GM12878 (cell line): ENCODE measurements at regions not wholly inside any gene's neighbourhood (a gene's known extent, or its start where the extent isn't known, plus 50 kb on each side); places are given as distances from the start of the nearest gene placed in this dataset.

Source experiments
- ATAC-seq: fragments of 200-7000 bp; cut with Tn5 transposase; 3 replicates; pipeline ENCODE4 v1.9.1; 2020; ENCODE audit warnings: mild to moderate bottlenecking, moderate library complexity
- BruUV-seq: library from RNA; stranded (reverse); fragments of 400-500 nt; replicated peaks from 2 replicates; lab custom pipeline; 2021; lab: Mats Ljungman, UMichigan
- CTCF ChIA-PET: fragments of 300-600 bp; sonication (Branson Sonifier 250); formaldehyde crosslinking; extraction: SDS; loops from one replicate; lab custom pipeline; 2021; ENCODE audit warnings: inconsistent platforms; lab: Yijun Ruan, JAX
- POLR2A ChIA-PET: fragments of 350-600 bp; formaldehyde crosslinking; extraction: SDS; loops from one replicate; lab custom pipeline; 2021; ENCODE audit warnings: inconsistent platforms; lab: Charles Lee
- RAD21 ChIA-PET: fragments of 300-600 bp; sonication (Branson Sonifier 250); formaldehyde crosslinking; loops from one replicate; lab custom pipeline; 2023; ENCODE audit warnings: antibody characterized with exemption; ENCODE audit not compliant: unreplicated experiment; lab: Charles Lee
- SMC1A ChIA-PET: fragments of 300-600 bp; sonication (Branson Sonifier 250); formaldehyde crosslinking; loops from one replicate; lab custom pipeline; 2023; ENCODE audit not compliant: unreplicated experiment, uncharacterized antibody; lab: Charles Lee
- DNase-seq: peaks from one replicate; pipeline ENCODE4 v3.0.0-alpha.2; 2011; ENCODE audit warnings: low read depth, low spot score
- FAIRE-seq: peaks from 3 replicates; lab custom pipeline; 2011; peaks lifted over from hg19 to GRCh38; lab: Jason Lieb, UNC
- H2AFZ ChIP-seq: 2 replicates; pipeline ENCODE4 v1.6.0; 2011; ENCODE audit warnings: low read depth, low read length, control low read depth; ENCODE audit not compliant: control insufficient read depth
- H3K27ac ChIP-seq: 2 replicates; pipeline ENCODE4 v1.5.1; 2011; ENCODE audit warnings: control low read depth; ENCODE audit not compliant: control insufficient read depth, insufficient read depth
- H3K27me3 ChIP-seq, 2 experiments: replicated peaks in 1 of 2; 2 replicates each; pipeline versions ENCODE4 v1.6.0 to v1.6.1; 2011; ENCODE audit warnings: low read length in 1 of 2; ENCODE audit not compliant: control insufficient read depth in 2 of 2, insufficient read depth in 2 of 2
- H3K36me3 ChIP-seq, 2 experiments: 2 replicates each; pipeline ENCODE4 v1.5.1; 2011; ENCODE audit warnings: low read length in 1 of 2; ENCODE audit not compliant: control insufficient read depth in 2 of 2, insufficient read depth in 2 of 2
- H3K4me1 ChIP-seq: 2 replicates; pipeline ENCODE4 v1.6.1; 2011; ENCODE audit warnings: mild to moderate bottlenecking, low read length, moderate library complexity, mixed read lengths; ENCODE audit not compliant: control insufficient read depth, insufficient read depth
- H3K4me2 ChIP-seq: 2 replicates; pipeline ENCODE4 v1.6.0; 2011; ENCODE audit warnings: control low read depth; ENCODE audit not compliant: control insufficient read depth, insufficient read depth
- H3K4me3 ChIP-seq: fragments of 200-600 bp; sonication (generic); 2 replicates; pipeline ENCODE4 v1.5.1; 2016
- H3K79me2 ChIP-seq: 2 replicates; pipeline ENCODE4 v1.6.0; 2011; ENCODE audit warnings: low read length; ENCODE audit not compliant: control insufficient read depth, insufficient read depth
- H3K9ac ChIP-seq: 2 replicates; pipeline ENCODE4 v1.8.0; 2011; ENCODE audit warnings: low read length, control low read depth, mixed read lengths; ENCODE audit not compliant: control insufficient read depth, insufficient read depth
- H3K9me3 ChIP-seq: replicated peaks from 3 replicates; pipeline ENCODE4 v1.5.1; 2011; ENCODE audit warnings: mild to moderate bottlenecking, low read length; ENCODE audit not compliant: control insufficient read depth, insufficient read depth
- H4K20me1 ChIP-seq: 2 replicates; pipeline ENCODE4 v1.6.0; 2011; ENCODE audit not compliant: control insufficient read depth, insufficient read depth
- BCL11A ChIP-seq: IDR thresholded peaks from 2 replicates; pipeline ENCODE4 v1.6.1; 2011; ENCODE audit warnings: low read depth, low read length
- E2F4 ChIP-seq: IDR thresholded peaks from 2 replicates; pipeline ENCODE4 v1.6.1; 2012; ENCODE audit warnings: low read depth, low read length, improper control_type of control experiment
- FOXK2 ChIP-seq: fragments of 450-650 bp; IDR thresholded peaks from 2 replicates; pipeline ENCODE4 v1.6.1; 2017; ENCODE audit warnings: mild to moderate bottlenecking, moderate library complexity
- IKZF2 ChIP-seq, 2 experiments: fragments of 450-650 bp; IDR thresholded peaks; 2 replicates each; pipeline ENCODE4 v1.6.1; 2017; ENCODE audit warnings: mild to moderate bottlenecking in 2 of 2, moderate library complexity in 2 of 2
- IRF5 ChIP-seq: fragments of 450-650 bp; IDR thresholded peaks from 2 replicates; pipeline ENCODE4 v1.6.1; 2017; ENCODE audit warnings: borderline replicate concordance
- NR2C1 ChIP-seq: fragments of 450-650 bp; IDR thresholded peaks from 2 replicates; pipeline ENCODE4 v1.6.1; 2017; ENCODE audit warnings: antibody characterized with exemption, mild to moderate bottlenecking, moderate library complexity
- ZBTB4 ChIP-seq: fragments of 450-650 bp; formaldehyde crosslinking; IDR thresholded peaks from 2 replicates; pipeline ENCODE4 v1.4.0; 2022; ENCODE audit warnings: mild to moderate bottlenecking, moderate library complexity
- WGBS: methylation state at CpG from one replicate; pipeline ENCODE4 v1.1.6; 2016; ENCODE audit warnings: low lambda C conversion rate; ENCODE audit not compliant: insufficient replicate concordance, insufficient coverage; ENCODE audit errors: missing lambda C conversion rate; 5-methylcytosine and 5-hydroxymethylcytosine counted together
- in situ Hi-C: fragments of 300-500 bp; cut with MboI; formaldehyde crosslinking; loops from 9 replicates; pipeline ENCODE4 v1.14.3; 2018; ENCODE audit warnings: mixed read lengths
- intact Hi-C: fragments of 100-400 bp; cut with micrococcal nuclease; formaldehyde crosslinking; loops from one replicate; pipeline ENCODE4 v1.14.2; 2022; ENCODE audit not compliant: unreplicated experiment

- WGBS = 36% methylated on average over 2 of the region's 2 CpGs
- in situ Hi-C loops = no loop called here
- SMC1A ChIA-PET = interaction anchor here (2.3 kb wide), 1 partner anchor 14 kb away, joined by 5 read pairs; no protein-coding TSS in a partner anchor
Observed at GRCh38 chr12:74108729-74109128, 428.9 kb upstream of the ATXN7L3B start.

More at GRCh38 chr12:74108729-74109128, 428.9 kb upstream of the ATXN7L3B start:
- no peak overlapping the region for H2AFZ ChIP-seq
- H3K4me2 ChIP-seq = no peak overlapping the region
- H3K9ac ChIP-seq = no peak overlapping the region
- no TSS peak for BruUV-seq
- H3K27ac ChIP-seq = no peak overlapping the region
- RAD21 ChIA-PET = no interaction called here
- no peaks in the 10 kb centered on the region for H3K27me3 ChIP-seq
- H3K36me3 ChIP-seq = no peaks in the 10 kb centered on the region
- POLR2A ChIA-PET = no interaction called here
- H3K9me3 ChIP-seq = no peaks in the 10 kb centered on the region
- no peaks in the 10 kb centered on the region for H3K4me1 ChIP-seq
- CTCF ChIA-PET = no interaction called here
- intact Hi-C loops = no loop called here
- H4K20me1 ChIP-seq = no peaks in the 10 kb centered on the region
- ATAC-seq (no peak), FAIRE-seq (no peak), DNase-seq (no peak)
- no peak overlapping the region for H3K4me3 ChIP-seq
- H3K79me2 ChIP-seq = no peaks in the 10 kb centered on the region
- no peak for TF ChIP-seq FOXK2
- TF ChIP-seq BCL11A = no peak
- TF ChIP-seq E2F4 = no peak
- TF ChIP-seq IRF5 = no peak
- no peak for TF ChIP-seq ZBTB4 (CRISPR knock-in tag)
- TF ChIP-seq NR2C1 = no peak
- no peak for TF ChIP-seq IKZF2 (IDR thresholded peaks at IDR 0.05)
- TF ChIP-seq, all 136 proteins: peak for 0
